Ishikawa (cell line): ENCODE measurements at regions not wholly inside any gene's neighbourhood (a gene's known extent, or its start where the extent isn't known, plus 50 kb on each side); places are given as distances from the start of the nearest gene placed in this dataset.

ENCODE experiments used
- CEBPB ChIP-seq: IDR thresholded peaks from 2 replicates; pipeline ENCODE4 v1.6.1; 2012
- CREB1 ChIP-seq: IDR thresholded peaks from 2 replicates; pipeline ENCODE4 v1.6.1; 2012; ENCODE audit warnings: low read depth
- EGR1 ChIP-seq: IDR thresholded peaks from 2 replicates; pipeline ENCODE4 v1.6.1; 2012
- EP300 ChIP-seq: IDR thresholded peaks from 2 replicates; pipeline ENCODE4 v1.6.1; 2012; ENCODE audit warnings: borderline replicate concordance
- FOXM1 ChIP-seq: IDR thresholded peaks from 2 replicates; pipeline ENCODE4 v1.6.1; 2012; ENCODE audit warnings: low read depth, borderline replicate concordance
- MAX ChIP-seq: IDR thresholded peaks from 2 replicates; pipeline ENCODE4 v1.6.1; 2012
- NFIC ChIP-seq: IDR thresholded peaks from 2 replicates; pipeline ENCODE4 v1.6.1; 2012
- RAD21 ChIP-seq: IDR thresholded peaks from 2 replicates; pipeline ENCODE4 v1.6.1; 2012; ENCODE audit warnings: low read depth
- REST ChIP-seq: IDR thresholded peaks from 2 replicates; pipeline ENCODE4 v1.6.1; 2012; ENCODE audit warnings: low read depth, mild to moderate bottlenecking
- TAF1 ChIP-seq: IDR thresholded peaks from 2 replicates; pipeline ENCODE4 v1.6.1; 2012; ENCODE audit warnings: low read depth, mild to moderate bottlenecking
- TCF12 ChIP-seq: IDR thresholded peaks from 2 replicates; pipeline ENCODE4 v1.6.1; 2012; ENCODE audit warnings: low read depth
- TEAD4 ChIP-seq: IDR thresholded peaks from 2 replicates; pipeline ENCODE4 v1.6.1; 2012
- YY1 ChIP-seq: IDR thresholded peaks from 2 replicates; pipeline ENCODE4 v1.6.1; 2012; ENCODE audit warnings: low read depth
- ZBTB7A ChIP-seq: IDR thresholded peaks from 2 replicates; pipeline ENCODE4 v1.6.1; 2012; ENCODE audit warnings: low read depth
- TF ChIP-seq, protein P1 (sequence below): IDR thresholded peaks from 2 replicates; pipeline ENCODE4 v1.6.1; 2012

- TF ChIP-seq FOXM1, result no peak
- TF ChIP-seq REST, result no peak
- no peak for TF ChIP-seq EP300
- no peak for TF ChIP-seq NFIC
- TF ChIP-seq TAF1, result no peak
- TF ChIP-seq EGR1, result no peak
- no peak for TF ChIP-seq YY1
- TF ChIP-seq ZBTB7A, result no peak
- TF ChIP-seq RAD21, result no peak
- TF ChIP-seq TEAD4, result no peak
- TF ChIP-seq CREB1, result no peak
- TF ChIP-seq CEBPB, result no peak
Measured at GRCh38 chr10:65340340-65340739, 1585.5 kb upstream of the LRRTM3 start.

DNA sequence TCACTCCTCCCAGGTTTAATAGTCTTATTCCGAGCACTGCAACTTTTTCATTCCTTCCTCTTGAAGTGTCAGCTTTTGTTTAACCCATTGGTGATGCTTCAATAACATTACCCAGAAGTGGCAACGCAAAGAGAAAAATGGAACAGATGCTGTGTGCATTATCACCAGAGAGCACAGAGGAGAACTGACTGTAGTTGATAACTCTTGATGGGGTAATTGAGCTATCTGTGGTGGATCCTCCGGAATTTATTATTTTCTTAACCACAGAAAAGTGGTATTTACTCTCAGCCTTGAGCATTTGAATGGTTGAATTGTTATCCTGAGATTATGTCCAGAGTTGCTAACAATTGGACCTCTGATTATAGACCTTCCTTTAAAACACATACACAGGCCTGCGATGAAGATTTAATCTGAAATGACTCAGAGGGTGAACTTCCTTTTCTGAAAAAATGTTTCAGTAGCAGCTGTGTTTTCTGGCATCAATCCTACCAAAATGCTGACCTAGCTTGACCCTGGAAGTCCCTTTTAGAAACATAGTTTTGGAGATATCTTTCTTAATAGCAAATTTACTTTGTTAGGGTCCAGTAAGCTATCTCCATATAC, 1584.4 kb upstream of the LRRTM3 start:
- no peak for TF ChIP-seq YY1
- TF ChIP-seq TCF12, result no peak
- TF ChIP-seq MAX, result no peak
- no peak for TF ChIP-seq RAD21
- TF ChIP-seq TAF1, result no peak
- TF ChIP-seq, protein P1, sequence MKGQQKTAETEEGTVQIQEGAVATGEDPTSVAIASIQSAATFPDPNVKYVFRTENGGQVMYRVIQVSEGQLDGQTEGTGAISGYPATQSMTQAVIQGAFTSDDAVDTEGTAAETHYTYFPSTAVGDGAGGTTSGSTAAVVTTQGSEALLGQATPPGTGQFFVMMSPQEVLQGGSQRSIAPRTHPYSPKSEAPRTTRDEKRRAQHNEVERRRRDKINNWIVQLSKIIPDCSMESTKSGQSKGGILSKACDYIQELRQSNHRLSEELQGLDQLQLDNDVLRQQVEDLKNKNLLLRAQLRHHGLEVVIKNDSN, result no peak
- TF ChIP-seq TEAD4, result no peak
- TF ChIP-seq REST, result no peak
- no peak for TF ChIP-seq ZBTB7A
- TF ChIP-seq CREB1, result no peak
- TF ChIP-seq FOXM1, result no peak
- no peak for TF ChIP-seq EP300
- no peak for TF ChIP-seq EGR1

DNA sequence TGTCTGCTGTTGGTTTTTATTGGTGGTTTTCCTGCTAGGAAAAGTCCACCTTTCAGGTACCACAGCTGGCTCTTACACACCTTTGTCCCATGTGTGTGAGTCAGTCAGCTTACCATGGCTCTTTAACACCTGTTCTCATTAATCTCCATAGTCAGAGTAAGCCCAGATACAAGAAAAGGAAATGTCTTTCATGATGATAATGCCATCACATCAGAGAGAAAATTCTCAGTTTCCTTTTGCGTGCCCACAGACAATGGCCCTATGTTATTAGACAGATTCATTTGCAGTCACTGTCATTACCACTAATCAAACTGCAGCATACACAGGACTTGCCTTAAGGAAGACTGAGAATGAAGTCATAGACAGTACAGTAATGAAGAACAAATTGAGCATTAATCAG, 1583.6 kb upstream of the LRRTM3 start:
- TF ChIP-seq TCF12 (no peak), CREB1 (no peak), RAD21 (no peak), YY1 (no peak), EP300 (no peak), FOXM1 (no peak), NFIC (no peak), MAX (no peak), TEAD4 (no peak), REST (no peak)
- TF ChIP-seq, protein P1, result no peak

DNA sequence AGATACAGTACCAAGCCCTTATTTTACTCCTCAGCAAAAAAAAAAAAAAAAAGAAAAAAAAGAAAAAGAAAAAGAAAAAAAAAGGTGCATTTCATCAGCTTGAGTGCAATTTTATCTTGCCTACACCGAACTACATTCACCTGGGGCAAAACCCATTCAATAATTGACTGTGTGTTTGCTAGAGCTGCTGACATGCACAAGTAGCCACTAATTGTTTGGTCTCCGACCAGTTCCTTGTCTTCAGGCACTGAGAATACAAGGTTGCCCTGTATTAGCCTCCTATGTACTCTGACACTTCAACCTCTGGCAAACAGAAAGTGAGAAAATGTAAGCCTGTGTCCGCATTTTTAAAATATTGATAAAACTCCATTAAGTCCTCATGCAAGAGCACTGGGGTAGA, 1579.4 kb upstream of the LRRTM3 start:
- TF ChIP-seq TAF1 (no peak), TEAD4 (no peak), CEBPB (no peak), REST (no peak), EP300 (no peak), RAD21 (no peak), MAX (no peak), TCF12 (no peak), EGR1 (no peak), YY1 (no peak), NFIC (no peak), FOXM1 (no peak), CREB1 (no peak), ZBTB7A (no peak)
- TF ChIP-seq, protein P1, result no peak
